ENCODE measurements at regions not wholly inside any gene's neighbourhood (a gene's known extent, or its start where the extent isn't known, plus 50 kb on each side); places are given as distances from the start of the nearest gene placed in this dataset.
"Not testable (repeated sequence)": the region's sequence is repeated elsewhere in the genome, so short reads cannot be mapped to it uniquely, and the experiment has no call there.

- Histone ChIP-seq H2AFZ (ENCODE audit: control insufficient read depth, low read depth, low read length) (no peak overlapping the region), H3K9ac (ENCODE audit: control insufficient read depth, insufficient read depth, low read length) (no peak overlapping the region), H3K4me2 (ENCODE audit: control insufficient read depth, insufficient read depth) (no peak overlapping the region), H3K27ac (ENCODE audit: control insufficient read depth, insufficient read depth) (no peak overlapping the region), H3K79me2 (ENCODE audit: control insufficient read depth, insufficient read depth, low read length) (no peaks in the 10 kb centered on the region), H3K4me3 (no peak overlapping the region), H3K27me3 (replicated peaks in 1 of 2; ENCODE audit: control insufficient read depth in 2 of 2, insufficient read depth in 2 of 2, low read length in 1 of 2) (no peaks in the 10 kb centered on the region), H3K4me1 (ENCODE audit: control insufficient read depth, insufficient read depth, low read length) (no peaks in the 10 kb centered on the region), H3K36me3 (ENCODE audit: control insufficient read depth in 2 of 2, insufficient read depth in 2 of 2, low read length in 1 of 2) (no peaks in the 10 kb centered on the region), H3K9me3 (replicated peaks; ENCODE audit: control insufficient read depth, insufficient read depth, low read length) (no peaks in the 10 kb centered on the region), H4K20me1 (ENCODE audit: control insufficient read depth, insufficient read depth) (no peaks in the 10 kb centered on the region)
- FAIRE-seq (no peak), DNase-seq (ENCODE audit: low read depth, low spot score) (no peak), ATAC-seq (no peak)
- 0% methylated on average over 1 of the region's 1 CpG for WGBS (ENCODE audit: insufficient coverage, insufficient replicate concordance, low lambda C conversion rate, missing lambda C conversion rate)
- BruUV-seq (replicated peaks) = no TSS peak
- ChIA-PET RAD21 (ENCODE audit: unreplicated experiment) (no interaction called here), SMC1A (ENCODE audit: uncharacterized antibody, unreplicated experiment) (no interaction called here), POLR2A (no interaction called here), CTCF (interaction anchor here (1.0 kb wide), 1 partner anchor 11 kb away, joined by 3 read pairs; no protein-coding TSS in a partner anchor)
- in situ Hi-C loops (cut with MboI) (no loop called here), intact Hi-C loops (cut with micrococcal nuclease; ENCODE audit: unreplicated experiment) (no loop called here)
- TF ChIP-seq NRF1 (conservative IDR thresholded peaks at IDR 0.05; ENCODE audit: low read depth, low read length) (no peak), TARDBP (IDR thresholded peaks at IDR 0.05; ENCODE audit: borderline replicate concordance) (no peak), BMI1 (IDR thresholded peaks at IDR 0.05; ENCODE audit: borderline replicate concordance) (no peak), SP1 (IDR thresholded peaks at IDR 0.05; ENCODE audit: low read depth, low read length) (no peak)
Measured at GRCh38 chrX:93454509-93454908, 218.9 kb downstream of the NAP1L3 start.

- 54% methylated on average over 6 of the region's 6 CpGs for WGBS (ENCODE audit: insufficient coverage, insufficient replicate concordance, low lambda C conversion rate, missing lambda C conversion rate)
Measured at GRCh38 chrX:93434721-93435120, 238.7 kb downstream of the NAP1L3 start.

More at GRCh38 chrX:93434721-93435120, 238.7 kb downstream of the NAP1L3 start:
- H3K27me3 ChIP-seq (replicated peaks in 1 of 2; ENCODE audit: control insufficient read depth in 2 of 2, insufficient read depth in 2 of 2, low read length in 1 of 2); H3K27ac ChIP-seq (ENCODE audit: control insufficient read depth, insufficient read depth); H3K9me3 ChIP-seq (replicated peaks; ENCODE audit: control insufficient read depth, insufficient read depth, low read length); DNase-seq (ENCODE audit: low read depth, low spot score); FAIRE-seq; RAD21 ChIA-PET (ENCODE audit: unreplicated experiment); H4K20me1 ChIP-seq (ENCODE audit: control insufficient read depth, insufficient read depth); H3K4me2 ChIP-seq (ENCODE audit: control insufficient read depth, insufficient read depth); CTCF ChIA-PET; ATAC-seq; H3K4me1 ChIP-seq (ENCODE audit: control insufficient read depth, insufficient read depth, low read length); H3K36me3 ChIP-seq (ENCODE audit: control insufficient read depth in 2 of 2, insufficient read depth in 2 of 2, low read length in 1 of 2); in situ Hi-C loops (cut with MboI); BruUV-seq (replicated peaks); SMC1A ChIA-PET (ENCODE audit: uncharacterized antibody, unreplicated experiment); H3K9ac ChIP-seq (ENCODE audit: control insufficient read depth, insufficient read depth, low read length); POLR2A ChIA-PET; intact Hi-C loops (cut with micrococcal nuclease; ENCODE audit: unreplicated experiment); H3K79me2 ChIP-seq (ENCODE audit: control insufficient read depth, insufficient read depth, low read length); H2AFZ ChIP-seq (ENCODE audit: control insufficient read depth, low read depth, low read length); H3K4me3 ChIP-seq: not testable (repeated sequence)

Measured in GM12878 (cell line).